AG09309 (cell line): ENCODE measurements at regions not wholly inside any gene's neighbourhood (a gene's known extent, or its start where the extent isn't known, plus 50 kb on each side); places are given as distances from the start of the nearest gene placed in this dataset.

Experiments
- DNase-seq: peaks from one replicate; pipeline ENCODE4 v3.0.0-alpha.2; 2010; ENCODE audit warnings: low read depth
- H3K4me3 ChIP-seq: 2 replicates; pipeline ENCODE4 v1.5.1; 2011; ENCODE audit warnings: mild to moderate bottlenecking, low read depth, low read length, moderate library complexity; ENCODE audit not compliant: control insufficient read depth
- CTCF ChIP-seq: IDR thresholded peaks from 2 replicates; pipeline ENCODE4 v1.5.1; 2011; ENCODE audit warnings: mild to moderate bottlenecking, low read depth, low read length, inconsistent platforms; ENCODE audit not compliant: insufficient read depth, control insufficient read depth; ENCODE audit errors: missing control alignments

- no peak for DNase-seq
- no peak for TF ChIP-seq CTCF
- no peak overlapping the region for H3K4me3 ChIP-seq
Measured at GRCh38 chr3:34216711-34217335, 418.4 kb downstream of the PDCD6IP start.

- no peak overlapping the region for H3K4me3 ChIP-seq
- no peak for TF ChIP-seq CTCF
- DNase-seq, result no peak
Measured at GRCh38 chr3:34218706-34219385, 420.4 kb downstream of the PDCD6IP start.

- H3K4me3 ChIP-seq, result no peak overlapping the region
- no peak for DNase-seq
- TF ChIP-seq CTCF, result no peak
Measured at GRCh38 chr3:34219556-34219955, 421.1 kb downstream of the PDCD6IP start.

GRCh38 chr3:34225821-34226366 lies 427.5 kb downstream of the PDCD6IP start:
- TF ChIP-seq CTCF, result no peak
- no peak overlapping the region for H3K4me3 ChIP-seq
- DNase-seq, result no peak

- no peak overlapping the region for H3K4me3 ChIP-seq
- DNase-seq, result no peak
- TF ChIP-seq CTCF, result no peak
Measured at GRCh38 chr3:34229876-34230275, 431.4 kb downstream of the PDCD6IP start.

- TF ChIP-seq CTCF, result no peak
- no peak for DNase-seq
Measured at GRCh38 chr3:34235096-34235495, 436.7 kb downstream of the PDCD6IP start.

More at GRCh38 chr3:34235096-34235495, 436.7 kb downstream of the PDCD6IP start:
- H3K4me3 ChIP-seq, result no peak overlapping the region
